LNCaP clone FGC (cell line): ENCODE measurements at regions not wholly inside any gene's neighbourhood (a gene's known extent, or its start where the extent isn't known, plus 50 kb on each side); places are given as distances from the start of the nearest gene placed in this dataset.

Source experiments
- DNase-seq: peaks from one replicate; pipeline ENCODE4 v3.0.0-alpha.2; 2011; ENCODE audit warnings: low read depth
- H3K4me3 ChIP-seq: 2 replicates; pipeline ENCODE4 v1.5.1; 2011; ENCODE audit warnings: mild to moderate bottlenecking, low read depth, low read length, control low read depth
- TF ChIP-seq, protein P1 (sequence below): IDR thresholded peaks from 2 replicates; pipeline ENCODE4 v1.5.1; 2012; ENCODE audit warnings: mild to moderate bottlenecking; ENCODE audit not compliant: control insufficient read depth, insufficient read depth; ENCODE audit errors: extremely low read depth

DNA sequence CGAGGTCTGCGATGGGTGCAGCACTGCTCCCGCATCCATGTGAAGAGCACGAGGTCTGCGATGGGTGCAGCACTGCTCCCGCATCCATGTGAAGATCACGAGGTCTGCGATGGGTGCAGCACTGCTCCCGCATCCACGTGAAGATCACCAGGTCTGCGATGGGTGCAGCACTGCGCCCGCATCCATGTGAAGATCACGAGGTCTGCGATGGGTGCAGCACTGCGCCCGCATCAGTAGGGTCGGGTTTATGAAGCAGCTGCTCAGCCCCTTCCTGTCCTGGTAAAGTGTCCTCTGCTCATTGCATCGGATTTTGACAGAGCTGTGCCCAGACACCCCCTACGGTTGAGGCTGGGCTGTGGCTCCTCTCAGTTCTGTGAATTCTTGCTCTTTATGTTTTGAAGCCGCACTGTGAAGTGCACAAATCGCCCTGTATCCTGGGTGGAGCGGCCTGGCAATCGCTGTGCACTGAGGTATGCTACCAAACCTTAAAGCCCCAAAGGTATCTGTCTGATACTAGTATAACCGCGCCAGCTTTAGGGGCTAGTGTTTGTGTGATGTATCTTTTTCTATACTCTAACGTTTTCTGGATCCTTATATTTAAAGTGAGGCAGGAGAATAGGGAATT is 98.7 kb downstream of the CPZ start:
- TF ChIP-seq, protein P1, sequence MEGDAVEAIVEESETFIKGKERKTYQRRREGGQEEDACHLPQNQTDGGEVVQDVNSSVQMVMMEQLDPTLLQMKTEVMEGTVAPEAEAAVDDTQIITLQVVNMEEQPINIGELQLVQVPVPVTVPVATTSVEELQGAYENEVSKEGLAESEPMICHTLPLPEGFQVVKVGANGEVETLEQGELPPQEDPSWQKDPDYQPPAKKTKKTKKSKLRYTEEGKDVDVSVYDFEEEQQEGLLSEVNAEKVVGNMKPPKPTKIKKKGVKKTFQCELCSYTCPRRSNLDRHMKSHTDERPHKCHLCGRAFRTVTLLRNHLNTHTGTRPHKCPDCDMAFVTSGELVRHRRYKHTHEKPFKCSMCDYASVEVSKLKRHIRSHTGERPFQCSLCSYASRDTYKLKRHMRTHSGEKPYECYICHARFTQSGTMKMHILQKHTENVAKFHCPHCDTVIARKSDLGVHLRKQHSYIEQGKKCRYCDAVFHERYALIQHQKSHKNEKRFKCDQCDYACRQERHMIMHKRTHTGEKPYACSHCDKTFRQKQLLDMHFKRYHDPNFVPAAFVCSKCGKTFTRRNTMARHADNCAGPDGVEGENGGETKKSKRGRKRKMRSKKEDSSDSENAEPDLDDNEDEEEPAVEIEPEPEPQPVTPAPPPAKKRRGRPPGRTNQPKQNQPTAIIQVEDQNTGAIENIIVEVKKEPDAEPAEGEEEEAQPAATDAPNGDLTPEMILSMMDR: no peak
- DNase-seq: no peak

DNA sequence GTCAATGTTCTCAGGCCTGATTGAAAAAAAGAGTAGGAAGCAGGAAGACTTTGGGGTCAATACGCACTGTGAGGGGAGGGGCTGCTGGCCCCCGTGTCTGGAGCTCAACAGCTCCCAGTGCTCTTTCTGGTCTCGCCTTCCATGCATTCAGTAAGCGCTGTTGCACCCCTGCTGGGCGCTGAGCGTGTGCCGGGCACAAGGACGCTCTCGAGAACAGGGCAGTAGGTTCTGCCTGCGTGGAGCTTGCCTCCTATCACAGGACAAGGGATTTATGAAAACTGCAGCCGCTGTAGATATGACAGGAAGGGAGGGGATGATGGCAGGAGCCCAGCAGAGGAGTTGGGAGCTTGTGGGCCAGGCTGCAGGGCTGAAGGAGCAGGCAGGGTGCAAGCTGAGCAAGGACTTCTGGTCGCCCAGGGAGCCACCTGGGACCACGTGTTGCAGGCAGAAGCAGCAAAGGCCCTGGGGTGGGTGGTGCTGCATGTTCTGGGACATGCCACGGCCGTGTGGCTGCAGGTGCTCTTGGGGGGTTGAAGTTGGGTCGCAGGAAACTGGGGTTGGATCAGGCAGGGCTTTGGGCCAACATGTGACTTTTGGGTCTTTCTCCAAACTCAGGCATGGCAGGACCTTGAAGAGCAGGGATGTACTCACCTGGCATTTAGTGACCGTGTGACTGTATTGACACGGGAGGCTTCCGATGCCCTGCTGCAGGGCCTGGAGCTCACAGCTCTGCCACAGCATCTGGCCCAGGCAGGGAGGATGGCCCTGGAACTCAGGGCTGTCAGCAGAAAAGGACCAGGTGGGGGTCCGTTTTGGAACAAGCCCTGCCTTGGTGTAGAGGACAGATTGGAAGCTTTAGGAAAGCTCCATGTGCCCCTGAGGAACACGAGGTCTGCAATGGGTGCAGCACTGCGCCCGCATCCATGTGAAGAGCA is 97.9 kb downstream of the CPZ start:
- H3K4me3 ChIP-seq: no peak overlapping the region
- no peak for DNase-seq
- TF ChIP-seq, protein P1: no peak

More for the DNA sequence above, 98.7 kb downstream of the CPZ start:
- no peak overlapping the region for H3K4me3 ChIP-seq

DNA sequence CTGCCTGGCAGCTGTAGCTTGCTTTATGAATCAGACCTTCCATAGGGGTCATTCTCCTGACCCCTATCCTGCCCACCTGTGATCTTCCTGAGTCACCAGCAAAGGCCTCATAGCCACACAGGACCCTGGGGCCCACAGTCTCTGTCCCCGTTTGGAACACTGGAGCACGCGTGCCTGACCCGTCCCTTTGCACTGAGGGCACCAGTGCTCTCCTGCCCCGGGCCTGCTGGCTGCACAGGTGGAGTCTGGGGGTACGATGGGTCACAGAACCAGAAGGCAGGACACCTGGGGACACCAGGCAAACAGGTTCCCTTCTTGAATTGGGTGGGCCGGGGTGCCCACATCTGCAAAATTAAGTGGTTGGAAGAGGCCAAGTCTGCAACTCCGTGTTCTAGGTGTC is 97.2 kb downstream of the CPZ start:
- DNase-seq: no peak
- no peak overlapping the region for H3K4me3 ChIP-seq
- TF ChIP-seq, protein P1: no peak

DNA sequence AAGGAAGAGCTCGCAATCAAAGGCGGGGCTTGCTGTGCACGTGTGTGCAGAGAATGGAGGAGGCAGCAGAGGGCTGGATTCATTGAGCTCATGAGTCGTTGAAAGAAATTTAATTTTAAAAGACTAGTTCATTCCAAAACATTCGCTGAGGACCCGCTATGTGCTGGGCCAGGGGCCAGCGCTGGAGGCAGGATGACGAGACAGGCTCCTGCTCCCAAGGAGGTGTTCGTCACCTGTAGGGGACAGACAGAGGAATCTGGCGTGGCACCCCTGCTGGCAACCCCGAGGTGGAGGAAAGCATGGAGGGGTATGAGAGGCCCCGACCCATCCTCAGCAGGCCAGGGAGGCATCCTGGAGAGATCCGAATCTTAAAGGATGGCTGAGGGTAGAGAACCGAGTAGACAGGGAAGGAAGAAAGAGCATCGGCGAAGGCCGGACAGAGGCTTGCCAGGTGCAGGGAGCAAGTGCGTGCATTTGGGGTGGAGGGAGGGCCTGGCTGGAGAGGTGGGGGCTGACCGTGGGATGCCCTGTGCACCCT is 96.4 kb downstream of the CPZ start:
- DNase-seq: no peak
- H3K4me3 ChIP-seq: no peak overlapping the region
- TF ChIP-seq, protein P1: no peak

GRCh38 chr4:8688041-8688907 is 95.7 kb downstream of the CPZ start:
- no peak for DNase-seq
- no peak overlapping the region for H3K4me3 ChIP-seq
- TF ChIP-seq, protein P1: peak; percentile 91

DNA sequence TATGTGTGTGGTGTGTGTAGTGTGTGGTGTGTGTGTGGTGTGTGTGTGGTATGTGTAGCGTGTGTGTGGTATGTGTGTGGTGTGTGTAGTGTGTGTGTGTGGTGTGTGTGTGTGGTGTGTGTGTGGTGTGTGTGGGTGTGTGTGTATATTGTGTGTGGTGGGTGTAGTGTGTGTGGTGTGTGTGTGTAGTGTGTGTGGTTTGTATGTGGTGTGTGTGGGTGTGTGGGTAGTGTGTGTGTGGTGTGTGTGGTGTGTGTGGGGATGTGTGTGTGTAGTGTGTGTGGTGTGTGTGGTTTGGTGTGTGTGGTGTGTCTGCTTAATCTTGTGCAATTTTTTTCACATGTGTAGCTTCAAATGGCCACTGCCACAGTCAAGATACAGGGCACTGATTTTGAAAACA is 94.5 kb downstream of the CPZ start:
- no peak overlapping the region for H3K4me3 ChIP-seq
- TF ChIP-seq, protein P1: no peak
- no peak for DNase-seq
